ENCODE measurements at regions not wholly inside any gene's neighbourhood (a gene's known extent, or its start where the extent isn't known, plus 50 kb on each side); places are given as distances from the start of the nearest gene placed in this dataset.

- H3K36me3 Mint-ChIP-seq (ENCODE audit: insufficient read depth): no peaks in the 10 kb centered on the region
- no peaks in the 10 kb centered on the region for H3K27me3 Mint-ChIP-seq
- no peak overlapping the region for H3K27ac Mint-ChIP-seq
- TF ChIP-seq CTCF (IDR thresholded peaks at IDR 0.05; ENCODE audit: unreplicated experiment): no peak
- no peaks in the 10 kb centered on the region for H3K9me3 Mint-ChIP-seq (ENCODE audit: low read depth)
- H3K4me1 Mint-ChIP-seq (ENCODE audit: low read depth): no peaks in the 10 kb centered on the region
- H3K4me3 Mint-ChIP-seq (ENCODE audit: low read depth): no peak overlapping the region
- no peak for DNase-seq (ENCODE audit: low spot score, unreplicated experiment)
Observed at GRCh38 chr18:46401486-46402070, 255.4 kb downstream of the LOXHD1 start.

- DNase-seq (ENCODE audit: low spot score, unreplicated experiment): no peak
- H3K9me3 Mint-ChIP-seq (ENCODE audit: low read depth): no peaks in the 10 kb centered on the region
- no peaks in the 10 kb centered on the region for H3K36me3 Mint-ChIP-seq (ENCODE audit: insufficient read depth)
- H3K27ac Mint-ChIP-seq: no peak overlapping the region
- H3K4me1 Mint-ChIP-seq (ENCODE audit: low read depth): no peaks in the 10 kb centered on the region
- no peak for TF ChIP-seq CTCF (IDR thresholded peaks at IDR 0.05; ENCODE audit: unreplicated experiment)
- H3K4me3 Mint-ChIP-seq (ENCODE audit: low read depth): no peak overlapping the region
- no peaks in the 10 kb centered on the region for H3K27me3 Mint-ChIP-seq
Observed at GRCh38 chr18:46402396-46402795, 254.6 kb downstream of the LOXHD1 start.

- Mint-ChIP-seq H3K27me3 (no peaks in the 10 kb centered on the region), H3K9me3 (ENCODE audit: low read depth) (no peaks in the 10 kb centered on the region), H3K4me1 (ENCODE audit: low read depth) (no peaks in the 10 kb centered on the region), H3K27ac (no peak overlapping the region), H3K4me3 (ENCODE audit: low read depth) (no peak overlapping the region), H3K36me3 (ENCODE audit: insufficient read depth) (no peaks in the 10 kb centered on the region)
- no peak for TF ChIP-seq CTCF (IDR thresholded peaks at IDR 0.05; ENCODE audit: unreplicated experiment)
- DNase-seq (ENCODE audit: low spot score, unreplicated experiment): no peak
Observed at GRCh38 chr18:46402945-46403344, 254.1 kb downstream of the LOXHD1 start.

GRCh38 chr18:46405832-46406538 lies 251.0 kb downstream of the LOXHD1 start:
- DNase-seq (ENCODE audit: low spot score, unreplicated experiment): no peak
- Mint-ChIP-seq H3K4me1 (ENCODE audit: low read depth) (peaks cover 7% of the 10 kb centered on the region), H3K9me3 (ENCODE audit: low read depth) (no peaks in the 10 kb centered on the region), H3K27ac (no peak overlapping the region), H3K4me3 (ENCODE audit: low read depth) (no peak overlapping the region), H3K27me3 (no peaks in the 10 kb centered on the region), H3K36me3 (ENCODE audit: insufficient read depth) (no peaks in the 10 kb centered on the region)
- no peak for TF ChIP-seq CTCF (IDR thresholded peaks at IDR 0.05; ENCODE audit: unreplicated experiment)

GRCh38 chr18:46406539-46406932 lies 250.5 kb downstream of the LOXHD1 start:
- Mint-ChIP-seq H3K9me3 (ENCODE audit: low read depth) (no peaks in the 10 kb centered on the region), H3K4me3 (ENCODE audit: low read depth) (no peak overlapping the region), H3K27me3 (no peaks in the 10 kb centered on the region), H3K27ac (no peak overlapping the region), H3K4me1 (ENCODE audit: low read depth) (peaks cover 7% of the 10 kb centered on the region), H3K36me3 (ENCODE audit: insufficient read depth) (no peaks in the 10 kb centered on the region)
- no peak for DNase-seq (ENCODE audit: low spot score, unreplicated experiment)
- TF ChIP-seq CTCF (IDR thresholded peaks at IDR 0.05; ENCODE audit: unreplicated experiment): no peak

All from progenitor cell of endocrine pancreas (in vitro differentiated cells).